Skeletal muscle satellite cell (primary cell): ENCODE measurements at regions not wholly inside any gene's neighbourhood (a gene's known extent, or its start where the extent isn't known, plus 50 kb on each side); places are given as distances from the start of the nearest gene placed in this dataset.

ENCODE experiments used
- H3K27me3 ChIP-seq: 2 replicates; pipeline ENCODE4 v1.7.0; 2013; ENCODE audit warnings: low read length; ENCODE audit not compliant: control insufficient read depth, insufficient read depth
- H3K36me3 ChIP-seq: 2 replicates; pipeline ENCODE4 v1.7.0; 2013; ENCODE audit warnings: mild to moderate bottlenecking, control low read depth, low read length; ENCODE audit not compliant: insufficient read depth
- H3K4me1 ChIP-seq: 2 replicates; pipeline ENCODE4 v1.7.0; 2013; ENCODE audit warnings: low read length; ENCODE audit not compliant: control insufficient read depth, insufficient read depth
- H3K4me2 ChIP-seq: 2 replicates; pipeline ENCODE4 v1.7.0; 2013; ENCODE audit warnings: mild to moderate bottlenecking, low read length
- H3K4me3 ChIP-seq: 2 replicates; pipeline ENCODE4 v1.7.0; 2013; ENCODE audit warnings: low read length
- H3K9ac ChIP-seq: 2 replicates; pipeline ENCODE4 v1.7.0; 2013; ENCODE audit warnings: mild to moderate bottlenecking, low read depth, low read length, moderate library complexity
- H3K9me3 ChIP-seq: replicated peaks from 2 replicates; pipeline ENCODE4 v1.7.0; 2013; ENCODE audit warnings: mild to moderate bottlenecking, control low read depth, low read length

DNA sequence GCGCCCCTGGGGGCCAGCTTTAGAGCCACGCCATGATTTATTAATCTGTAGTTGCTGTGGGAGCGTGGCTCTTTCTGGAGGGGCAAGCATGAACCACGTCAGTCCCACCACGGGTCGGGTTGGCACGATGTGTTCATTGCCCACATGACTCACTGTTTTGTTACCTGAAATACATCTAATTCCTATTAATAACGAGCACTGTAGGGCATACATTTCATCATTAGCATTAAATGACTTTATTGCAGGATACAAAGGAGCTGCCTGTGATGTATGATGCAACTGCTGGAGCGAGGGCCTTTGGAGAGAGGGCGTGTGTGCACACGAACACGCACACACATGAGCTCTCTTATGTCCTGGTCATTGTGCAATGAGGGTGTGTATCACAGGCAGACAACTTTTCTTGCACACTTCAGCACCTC is 127.0 kb downstream of the INHBB start:
- Histone ChIP-seq H3K27me3 (no peaks in the 10 kb centered on the region), H3K36me3 (no peaks in the 10 kb centered on the region), H3K9ac (no peak overlapping the region), H3K4me3 (no peak overlapping the region), H3K4me2 (no peak overlapping the region), H3K9me3 (peaks cover 8% of the 10 kb centered on the region), H3K4me1 (peaks cover 35% of the 10 kb centered on the region)

DNA sequence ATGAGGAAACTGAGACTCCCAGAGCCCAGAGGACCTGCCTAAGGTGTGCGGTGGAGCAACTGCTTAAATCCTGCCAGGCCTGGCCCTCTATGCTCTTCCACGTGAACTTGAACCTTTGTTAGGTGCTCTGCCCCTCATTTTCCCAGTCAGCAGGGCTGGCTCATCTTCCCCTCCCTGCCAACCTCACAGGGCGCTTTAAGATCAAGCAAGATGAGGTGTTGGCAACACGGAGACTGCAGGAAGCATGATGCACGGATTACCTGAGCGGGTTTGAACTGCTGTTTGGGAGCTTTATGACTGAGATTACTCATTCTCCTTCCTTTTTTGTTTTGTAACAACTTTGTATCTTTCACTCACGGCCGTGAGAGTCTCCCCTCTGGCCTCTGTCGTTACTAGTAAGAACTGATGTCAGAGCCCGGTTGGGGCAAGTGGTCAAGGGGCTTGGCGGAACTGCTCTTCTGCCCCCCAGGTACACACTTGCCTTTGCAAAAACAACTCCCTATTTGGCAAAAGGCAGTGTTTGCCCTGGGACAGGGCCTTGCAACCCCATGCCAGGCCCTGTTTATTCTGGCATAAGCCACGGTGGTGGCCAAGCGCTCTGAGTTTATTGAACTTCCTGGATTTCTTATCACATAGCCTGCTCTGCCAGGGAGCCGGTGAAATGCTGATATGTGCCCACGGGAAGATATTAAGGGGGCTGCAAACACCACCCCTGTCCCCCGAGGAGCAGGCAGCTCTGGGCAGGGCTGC is 127.8 kb downstream of the INHBB start:
- no peaks in the 10 kb centered on the region for H3K27me3 ChIP-seq
- no peak overlapping the region for H3K9ac ChIP-seq
- no peaks in the 10 kb centered on the region for H3K36me3 ChIP-seq
- peaks cover 8% of the 10 kb centered on the region for H3K9me3 ChIP-seq
- H3K4me3 ChIP-seq, result no peak overlapping the region
- H3K4me2 ChIP-seq, result no peak overlapping the region
- H3K4me1 ChIP-seq, result peaks cover 35% of the 10 kb centered on the region

- Histone ChIP-seq H3K27me3 (no peaks in the 10 kb centered on the region), H3K36me3 (no peaks in the 10 kb centered on the region), H3K4me1 (peaks cover 30% of the 10 kb centered on the region), H3K4me2 (no peak overlapping the region), H3K9me3 (peaks cover 8% of the 10 kb centered on the region), H3K9ac (no peak overlapping the region), H3K4me3 (no peak overlapping the region)
These were observed 128.6 kb downstream of the INHBB start for GRCh38 chr2:120474486-120474885.

DNA sequence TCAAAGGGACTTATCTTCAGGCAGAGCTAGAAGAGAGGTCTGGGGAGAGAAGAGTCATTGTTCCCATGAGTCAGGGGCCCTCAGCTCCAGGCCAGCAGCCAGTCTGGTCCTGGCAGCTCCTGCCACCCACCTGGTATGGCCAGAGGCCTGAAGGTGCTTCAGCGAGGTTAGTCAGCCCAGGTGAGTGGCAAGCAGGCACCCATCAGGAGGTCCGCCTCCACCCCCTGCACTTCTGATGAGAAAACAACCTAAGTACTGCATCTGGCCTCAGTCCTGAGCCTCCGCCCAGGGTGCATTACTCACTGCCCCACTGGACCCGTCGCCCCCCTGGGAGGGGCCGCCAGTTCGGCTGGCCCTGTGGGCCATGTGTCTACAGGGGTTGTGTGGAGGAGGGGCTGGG is 130.2 kb downstream of the INHBB start:
- Histone ChIP-seq H3K4me3 (no peak overlapping the region), H3K36me3 (no peaks in the 10 kb centered on the region), H3K9me3 (peaks cover 8% of the 10 kb centered on the region), H3K4me1 (peaks cover 14% of the 10 kb centered on the region), H3K27me3 (peaks cover 7% of the 10 kb centered on the region), H3K4me2 (no peak overlapping the region), H3K9ac (no peak overlapping the region)

GRCh38 chr2:120477198-120477597 is 131.3 kb downstream of the INHBB start:
- Histone ChIP-seq H3K9me3 (peaks cover 3% of the 10 kb centered on the region), H3K36me3 (no peaks in the 10 kb centered on the region), H3K4me2 (no peak overlapping the region), H3K4me3 (no peak overlapping the region), H3K27me3 (peaks cover 10% of the 10 kb centered on the region), H3K9ac (no peak overlapping the region), H3K4me1 (peaks cover 10% of the 10 kb centered on the region)

DNA sequence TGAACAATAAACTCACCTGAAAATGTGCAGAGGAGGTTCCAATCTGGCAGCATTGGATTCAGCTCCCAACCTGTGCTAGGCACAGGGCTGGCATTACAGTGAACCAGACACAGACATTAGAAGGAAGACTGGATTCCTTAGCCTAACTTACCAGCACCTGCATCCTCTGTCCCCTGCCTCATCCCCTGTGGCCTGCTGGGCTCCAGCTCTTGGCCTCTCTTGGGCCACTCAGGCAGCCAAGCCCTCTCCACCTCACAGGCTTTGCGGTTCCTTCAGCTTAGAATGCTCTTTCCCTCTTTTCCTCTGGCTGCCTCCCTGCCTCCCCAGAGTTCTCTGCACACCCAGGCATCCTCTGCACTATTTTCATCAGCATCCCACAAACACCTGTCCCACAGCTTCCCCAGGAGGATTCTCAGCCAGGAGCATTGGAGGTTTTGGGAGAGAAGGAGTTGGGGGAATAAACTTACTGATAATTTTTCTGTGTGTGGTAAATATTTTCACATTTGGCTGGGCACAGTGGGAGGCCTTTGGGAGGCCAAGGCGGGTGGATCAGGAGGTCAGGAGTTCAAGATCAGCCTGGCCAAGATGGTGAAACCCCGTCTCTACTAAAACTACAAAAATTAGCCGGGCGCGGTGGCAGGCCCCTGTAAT is 132.0 kb downstream of the INHBB start:
- Histone ChIP-seq H3K9me3 (no peaks in the 10 kb centered on the region), H3K9ac (no peak overlapping the region), H3K27me3 (peaks cover 13% of the 10 kb centered on the region), H3K4me1 (peaks cover 10% of the 10 kb centered on the region), H3K4me2 (no peak overlapping the region), H3K36me3 (no peaks in the 10 kb centered on the region), H3K4me3 (no peak overlapping the region)

DNA sequence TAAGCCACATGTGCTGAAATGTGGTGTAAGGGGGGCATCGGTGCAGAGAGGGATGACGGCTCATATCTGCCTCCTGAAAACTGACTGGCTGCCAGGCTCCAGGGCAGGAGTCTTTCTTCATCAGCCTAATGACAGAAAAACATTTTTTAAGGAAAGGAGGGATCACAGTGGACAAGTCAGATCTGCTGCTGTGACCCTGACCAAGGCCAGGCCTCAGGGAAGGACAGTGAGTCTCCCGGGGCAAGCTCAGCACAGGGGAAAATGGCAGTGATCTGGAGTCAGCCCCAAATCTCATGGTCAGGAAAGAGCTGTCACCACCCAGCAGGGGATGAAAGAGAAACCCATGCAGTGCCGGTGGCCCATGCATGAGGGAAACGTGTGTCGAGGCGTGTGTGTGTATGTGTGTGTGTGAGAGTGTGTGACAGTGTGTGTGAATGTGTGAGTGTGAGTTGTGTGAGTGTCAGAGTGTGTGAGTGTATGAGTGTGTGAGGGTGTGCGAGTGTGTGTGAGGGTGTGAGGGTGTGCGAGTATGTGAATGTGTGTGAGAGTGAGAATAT is 134.5 kb downstream of the INHBB start:
- Histone ChIP-seq H3K4me2 (no peak overlapping the region), H3K4me3 (no peak overlapping the region), H3K4me1 (no peaks in the 10 kb centered on the region), H3K9me3 (no peaks in the 10 kb centered on the region), H3K9ac (no peak overlapping the region), H3K27me3 (peaks cover 28% of the 10 kb centered on the region), H3K36me3 (no peaks in the 10 kb centered on the region)

GRCh38 chr2:120480903-120481445 is 135.0 kb downstream of the INHBB start:
- Histone ChIP-seq H3K4me2 (no peak overlapping the region), H3K9me3 (no peaks in the 10 kb centered on the region)

GRCh38 chr2:120481446-120482194 is 135.7 kb downstream of the INHBB start:
- Histone ChIP-seq H3K4me3 (no peak overlapping the region), H3K4me2 (no peak overlapping the region), H3K36me3 (no peaks in the 10 kb centered on the region), H3K9me3 (no peaks in the 10 kb centered on the region), H3K4me1 (no peaks in the 10 kb centered on the region), H3K27me3 (peaks cover 30% of the 10 kb centered on the region), H3K9ac (no peak overlapping the region)

More at GRCh38 chr2:120480903-120481445, 135.0 kb downstream of the INHBB start:
- Histone ChIP-seq H3K9ac (no peak overlapping the region), H3K4me3 (no peak overlapping the region), H3K4me1 (no peaks in the 10 kb centered on the region), H3K36me3 (no peaks in the 10 kb centered on the region), H3K27me3 (peaks cover 30% of the 10 kb centered on the region)

DNA sequence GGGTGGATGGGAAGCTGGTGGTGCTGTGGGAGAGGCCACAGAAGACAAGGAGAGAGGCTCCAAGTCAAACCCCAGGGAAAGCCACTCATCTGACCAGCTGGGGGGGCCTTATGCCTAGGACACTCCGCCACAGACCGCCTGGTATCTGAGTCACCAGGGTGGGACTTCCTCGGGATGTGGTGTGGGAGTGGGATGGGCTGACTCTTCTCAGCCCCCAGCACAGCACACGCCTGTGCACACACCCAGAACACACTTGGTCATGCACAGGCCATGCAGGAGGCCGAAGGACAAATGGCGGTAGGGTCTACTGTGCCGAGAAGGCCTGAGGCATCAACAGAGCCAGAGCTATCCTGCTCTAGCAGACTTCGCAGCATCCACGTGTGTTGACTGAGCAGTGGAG is 136.4 kb downstream of the INHBB start:
- Histone ChIP-seq H3K27me3 (peaks cover 34% of the 10 kb centered on the region), H3K4me1 (no peaks in the 10 kb centered on the region)

GRCh38 chr2:120483355-120483754 is 137.4 kb downstream of the INHBB start:
- no peak overlapping the region for H3K4me3 ChIP-seq
- peaks cover 43% of the 10 kb centered on the region for H3K27me3 ChIP-seq
- no peaks in the 10 kb centered on the region for H3K9me3 ChIP-seq
- H3K36me3 ChIP-seq, result no peaks in the 10 kb centered on the region
- no peak overlapping the region for H3K9ac ChIP-seq
- no peaks in the 10 kb centered on the region for H3K4me1 ChIP-seq
- no peak overlapping the region for H3K4me2 ChIP-seq

More for the DNA sequence above, 136.4 kb downstream of the INHBB start:
- Histone ChIP-seq H3K36me3 (no peaks in the 10 kb centered on the region), H3K4me2 (no peak overlapping the region), H3K4me3 (no peak overlapping the region), H3K9me3 (no peaks in the 10 kb centered on the region), H3K9ac (no peak overlapping the region)
